Neural progenitor cell (in vitro differentiated cells): ENCODE measurements at regions not wholly inside any gene's neighbourhood (a gene's known extent, or its start where the extent isn't known, plus 50 kb on each side); places are given as distances from the start of the nearest gene placed in this dataset.
A peak's percentile ranks its signal among the peaks of the same experiment; 100 is the strongest.

Experiments used
- DNase-seq: peaks from one replicate; pipeline ENCODE4 v3.0.0-alpha.2; 2016; ENCODE audit warnings: low spot score
- H2AFZ ChIP-seq: fragments of 200-600 bp; sonication (generic); replicated peaks from 2 replicates; pipeline ENCODE4 v1.6.1; 2016; ENCODE audit warnings: antibody characterized with exemption
- H3F3A ChIP-seq: fragments of 200-600 bp; sonication (generic); 2 replicates; pipeline ENCODE4 v1.6.1; 2016; ENCODE audit warnings: antibody characterized with exemption, low read depth
- H3K27ac ChIP-seq: fragments of 200-600 bp; sonication (generic); 2 replicates; pipeline ENCODE4 v1.5.1; 2016; ENCODE audit warnings: mild to moderate bottlenecking
- H3K27me3 ChIP-seq: fragments of 200-600 bp; sonication (generic); 2 replicates; pipeline ENCODE4 v1.6.1; 2016; ENCODE audit warnings: mild to moderate bottlenecking, moderate library complexity
- H3K36me3 ChIP-seq: fragments of 200-600 bp; sonication (generic); 2 replicates; pipeline ENCODE4 v1.5.1; 2016
- H3K4me1 ChIP-seq: fragments of 200-600 bp; sonication (generic); 2 replicates; pipeline ENCODE4 v1.6.1; 2016; ENCODE audit warnings: mixed run types
- H3K4me2 ChIP-seq: fragments of 200-600 bp; sonication (generic); 2 replicates; pipeline ENCODE4 v1.6.1; 2016
- H3K4me3 ChIP-seq: fragments of 200-600 bp; sonication (generic); 2 replicates; pipeline ENCODE4 v1.5.1; 2016
- H3K79me2 ChIP-seq: fragments of 200-600 bp; sonication (generic); 2 replicates; pipeline ENCODE4 v1.6.1; 2016; ENCODE audit warnings: low read depth
- H3K9ac ChIP-seq: fragments of 200-600 bp; sonication (generic); 2 replicates; pipeline ENCODE4 v1.6.1; 2016
- H3K9me3 ChIP-seq: fragments of 200-600 bp; sonication (generic); 2 replicates; pipeline ENCODE4 v1.5.1; 2016; ENCODE audit warnings: low read depth
- H4K20me1 ChIP-seq: fragments of 200-600 bp; sonication (generic); 2 replicates; pipeline ENCODE4 v1.6.1; 2016; ENCODE audit warnings: low read depth
- H3K27ac Mint-ChIP-seq: 3 replicates; pipeline ENCODE4 v1.8.0; 2021; ENCODE audit warnings: mixed read lengths
- H3K27me3 Mint-ChIP-seq: 2 replicates; pipeline ENCODE4 v1.8.0; 2022; ENCODE audit warnings: low read depth, mild to moderate bottlenecking, inconsistent platforms, moderate library complexity, mixed read lengths; ENCODE audit not compliant: insufficient read depth
- H3K36me3 Mint-ChIP-seq: 3 replicates; pipeline ENCODE4 v1.8.0; 2021; ENCODE audit warnings: mixed read lengths
- H3K4me1 Mint-ChIP-seq: 3 replicates; pipeline ENCODE4 v1.8.0; 2021; ENCODE audit warnings: mixed read lengths
- H3K4me3 Mint-ChIP-seq: 3 replicates; pipeline ENCODE4 v1.8.0; 2021; ENCODE audit warnings: mild to moderate bottlenecking, moderate library complexity, mixed read lengths
- H3K9me3 Mint-ChIP-seq: 3 replicates; pipeline ENCODE4 v1.8.0; 2020; ENCODE audit warnings: mixed read lengths
- EZH2 ChIP-seq: fragments of 200-600 bp; sonication (generic); IDR thresholded peaks from 2 replicates; pipeline ENCODE4 v1.6.1; 2017; ENCODE audit warnings: antibody characterized with exemption, mild to moderate bottlenecking, moderate library complexity
- EZH2phosphoT487 ChIP-seq: fragments of 200-600 bp; sonication (generic); IDR thresholded peaks from 2 replicates; pipeline ENCODE4 v1.6.1; 2017; ENCODE audit warnings: antibody characterized with exemption
- TF ChIP-seq, protein P1 (sequence below): fragments of 200-600 bp; sonication (generic); IDR thresholded peaks from 2 replicates; pipeline ENCODE4 v1.5.1; 2017; ENCODE audit warnings: antibody characterized with exemption, mild to moderate bottlenecking

DNA sequence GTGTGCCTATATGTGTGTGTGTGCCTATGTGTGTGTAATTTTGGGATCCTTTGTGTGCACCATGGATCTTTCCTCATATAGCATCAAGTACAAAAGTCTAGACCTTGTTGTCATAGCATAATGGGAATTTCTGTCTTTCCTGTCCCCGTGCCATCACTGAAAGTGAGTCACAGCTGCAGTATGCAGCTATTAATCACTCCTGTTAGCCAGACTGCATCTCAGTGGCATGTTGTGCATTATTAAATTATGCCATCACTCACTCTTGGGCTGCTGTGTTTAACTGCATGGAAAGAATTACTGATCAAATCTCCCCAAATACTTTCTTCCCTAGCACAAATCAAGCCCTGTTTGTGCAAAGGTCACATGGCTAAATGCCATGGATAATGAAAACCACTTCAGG is 92.4 kb downstream of the CBLN1 start:
- no peaks in the 10 kb centered on the region for H3K79me2 ChIP-seq
- Mint-ChIP-seq H3K27ac (no peak overlapping the region), H3K27me3 (peaks cover 7% of the 10 kb centered on the region), H3K9me3 (peaks cover 2% of the 10 kb centered on the region), H3K4me3 (no peak overlapping the region), H3K36me3 (no peaks in the 10 kb centered on the region), H3K4me1 (no peaks in the 10 kb centered on the region)
- H4K20me1 ChIP-seq = no peaks in the 10 kb centered on the region
- no peak overlapping the region for H3K9ac ChIP-seq
- H3K9me3 ChIP-seq = peaks cover 5% of the 10 kb centered on the region
- no peak overlapping the region for H3K4me3 ChIP-seq
- no peak overlapping the region for H2AFZ ChIP-seq
- TF ChIP-seq, protein P1, sequence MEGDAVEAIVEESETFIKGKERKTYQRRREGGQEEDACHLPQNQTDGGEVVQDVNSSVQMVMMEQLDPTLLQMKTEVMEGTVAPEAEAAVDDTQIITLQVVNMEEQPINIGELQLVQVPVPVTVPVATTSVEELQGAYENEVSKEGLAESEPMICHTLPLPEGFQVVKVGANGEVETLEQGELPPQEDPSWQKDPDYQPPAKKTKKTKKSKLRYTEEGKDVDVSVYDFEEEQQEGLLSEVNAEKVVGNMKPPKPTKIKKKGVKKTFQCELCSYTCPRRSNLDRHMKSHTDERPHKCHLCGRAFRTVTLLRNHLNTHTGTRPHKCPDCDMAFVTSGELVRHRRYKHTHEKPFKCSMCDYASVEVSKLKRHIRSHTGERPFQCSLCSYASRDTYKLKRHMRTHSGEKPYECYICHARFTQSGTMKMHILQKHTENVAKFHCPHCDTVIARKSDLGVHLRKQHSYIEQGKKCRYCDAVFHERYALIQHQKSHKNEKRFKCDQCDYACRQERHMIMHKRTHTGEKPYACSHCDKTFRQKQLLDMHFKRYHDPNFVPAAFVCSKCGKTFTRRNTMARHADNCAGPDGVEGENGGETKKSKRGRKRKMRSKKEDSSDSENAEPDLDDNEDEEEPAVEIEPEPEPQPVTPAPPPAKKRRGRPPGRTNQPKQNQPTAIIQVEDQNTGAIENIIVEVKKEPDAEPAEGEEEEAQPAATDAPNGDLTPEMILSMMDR = no peak
- no peak for TF ChIP-seq EZH2phosphoT487
- TF ChIP-seq EZH2 = no peak
- H3K4me2 ChIP-seq = no peak overlapping the region
- peaks cover 4% of the 10 kb centered on the region for H3K27me3 ChIP-seq
- no peak overlapping the region for H3K27ac ChIP-seq
- H3F3A ChIP-seq = no peaks in the 10 kb centered on the region
- H3K36me3 ChIP-seq = no peaks in the 10 kb centered on the region
- no peak for DNase-seq
- H3K4me1 ChIP-seq = no peaks in the 10 kb centered on the region

DNA sequence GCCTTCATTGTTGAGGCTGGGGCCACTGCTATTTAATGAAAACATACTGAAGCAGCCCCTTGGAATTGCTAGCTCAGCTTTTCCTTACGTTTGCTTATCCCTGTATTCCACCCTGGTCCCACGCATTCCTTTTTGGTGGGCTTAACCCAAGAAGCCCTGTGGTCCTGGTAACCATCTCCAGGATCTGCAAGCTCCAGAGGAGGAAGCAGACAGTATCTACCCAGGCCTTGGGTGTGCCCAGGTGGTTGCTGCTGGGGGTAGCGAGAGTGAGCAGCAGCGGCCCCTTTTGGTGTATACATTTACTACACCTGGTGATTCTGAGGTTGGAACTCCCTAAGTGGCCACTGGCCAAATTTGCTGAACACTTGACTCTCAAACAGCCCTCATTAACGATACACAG is 97.7 kb downstream of the CBLN1 start:
- Histone ChIP-seq H3K9ac (no peak overlapping the region), H3K4me3 (no peak overlapping the region), H3K36me3 (no peaks in the 10 kb centered on the region), H3K9me3 (peaks cover 5% of the 10 kb centered on the region), H3K27ac (no peak overlapping the region), H3K79me2 (no peaks in the 10 kb centered on the region), H2AFZ (no peak overlapping the region), H3F3A (peaks cover 6% of the 10 kb centered on the region), H3K27me3 (peaks cover 4% of the 10 kb centered on the region), H4K20me1 (no peaks in the 10 kb centered on the region), H3K4me1 (peaks cover 25% of the 10 kb centered on the region), H3K4me2 (no peak overlapping the region)
- no peak overlapping the region for H3K4me3 Mint-ChIP-seq
- TF ChIP-seq EZH2phosphoT487 (no peak), EZH2 (no peak)
- TF ChIP-seq, protein P1 = peak; percentile 72
- no peaks in the 10 kb centered on the region for H3K36me3 Mint-ChIP-seq
- H3K4me1 Mint-ChIP-seq = peaks cover 9% of the 10 kb centered on the region
- peak; percentile 68 for DNase-seq
- no peak overlapping the region for H3K27ac Mint-ChIP-seq
- H3K27me3 Mint-ChIP-seq = no peaks in the 10 kb centered on the region
- H3K9me3 Mint-ChIP-seq = peaks cover 2% of the 10 kb centered on the region

DNA sequence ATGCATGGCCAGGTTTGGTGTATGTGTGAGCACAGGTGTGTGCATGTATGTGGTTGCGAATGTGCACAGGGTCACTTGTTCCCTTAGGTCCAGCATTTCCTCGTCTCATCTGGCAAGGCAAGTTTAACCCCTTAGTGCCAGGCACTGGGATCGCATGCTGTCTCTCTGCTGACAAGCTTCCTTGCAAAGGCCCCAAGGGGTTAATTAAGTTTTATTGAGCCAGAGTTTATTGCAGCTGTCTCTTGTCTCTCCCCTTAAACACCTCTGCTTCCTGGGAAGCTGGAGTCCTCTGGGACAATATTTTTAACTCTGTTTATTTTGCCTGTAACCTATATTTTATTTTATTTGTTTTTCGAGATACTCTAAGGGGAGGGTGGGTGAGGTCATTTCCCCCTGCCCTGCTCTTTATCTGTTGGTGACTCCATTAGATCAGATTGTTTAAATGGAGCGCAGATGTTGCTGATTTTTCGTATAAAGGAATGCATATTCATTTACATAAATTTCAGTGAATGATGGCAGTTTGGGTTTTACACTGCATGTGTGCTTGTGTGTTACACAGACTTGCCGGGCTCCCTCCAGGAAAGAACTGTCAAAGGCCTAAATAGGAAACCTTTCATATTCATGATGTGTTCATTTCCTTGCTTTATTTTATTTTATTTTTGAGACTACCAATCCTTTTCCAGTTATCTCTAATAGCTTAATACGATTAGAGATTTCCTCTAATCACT is 99.7 kb downstream of the CBLN1 start:
- H3K4me1 Mint-ChIP-seq = peaks cover 9% of the 10 kb centered on the region
- peaks cover 2% of the 10 kb centered on the region for H3K9me3 Mint-ChIP-seq
- Histone ChIP-seq H3K27ac (no peak overlapping the region), H3K4me2 (peak overlapping the region; percentile 25), H4K20me1 (no peaks in the 10 kb centered on the region), H3K9me3 (no peaks in the 10 kb centered on the region), H3K27me3 (peaks cover 4% of the 10 kb centered on the region), H3K79me2 (no peaks in the 10 kb centered on the region), H3K4me3 (no peak overlapping the region), H3K4me1 (peaks cover 25% of the 10 kb centered on the region), H2AFZ (no peak overlapping the region), H3K9ac (no peak overlapping the region), H3K36me3 (no peaks in the 10 kb centered on the region), H3F3A (peaks cover 6% of the 10 kb centered on the region)
- H3K4me3 Mint-ChIP-seq = no peak overlapping the region
- H3K36me3 Mint-ChIP-seq = no peaks in the 10 kb centered on the region
- no peaks in the 10 kb centered on the region for H3K27me3 Mint-ChIP-seq
- H3K27ac Mint-ChIP-seq = no peak overlapping the region
- TF ChIP-seq, protein P1 = no peak
- peak; percentile 18 for DNase-seq
